Neuronal stem cell (in vitro differentiated cells): ENCODE measurements at regions not wholly inside any gene's neighbourhood (a gene's known extent, or its start where the extent isn't known, plus 50 kb on each side); places are given as distances from the start of the nearest gene placed in this dataset.
"Not testable (repeated sequence)": the region's sequence is repeated elsewhere in the genome, so short reads cannot be mapped to it uniquely, and the experiment has no call there.

ENCODE experiments used
- DNase-seq: peaks from one replicate; pipeline ENCODE4 v3.0.0-alpha.2; 2013; ENCODE audit warnings: low spot score
- H2AFZ ChIP-seq: one replicate; pipeline ENCODE4 v1.6.1; 2013; ENCODE audit warnings: mild to moderate bottlenecking, low read length, inconsistent platforms
- H2AK5ac ChIP-seq: 2 replicates; pipeline ENCODE4 v1.6.1; 2013; ENCODE audit warnings: low read depth, mild to moderate bottlenecking, inconsistent platforms, low read length, moderate library complexity, mixed read lengths
- H2BK120ac ChIP-seq: 2 replicates; pipeline ENCODE4 v1.6.1; 2013; ENCODE audit warnings: low read depth, mild to moderate bottlenecking, inconsistent platforms, low read length, moderate library complexity, mixed read lengths
- H2BK12ac ChIP-seq: one replicate; pipeline ENCODE4 v1.6.1; 2013; ENCODE audit warnings: low read length, inconsistent platforms
- H2BK15ac ChIP-seq: 2 replicates; pipeline ENCODE4 v1.6.1; 2013; ENCODE audit warnings: mild to moderate bottlenecking, low read length, inconsistent platforms, mixed read lengths
- H2BK5ac ChIP-seq: one replicate; pipeline ENCODE4 v1.6.1; 2013; ENCODE audit warnings: inconsistent platforms, mild to moderate bottlenecking, low read length, moderate library complexity
- H3K14ac ChIP-seq: one replicate; pipeline ENCODE4 v1.6.1; 2013; ENCODE audit warnings: low read length, inconsistent platforms
- H3K18ac ChIP-seq: 2 replicates; pipeline ENCODE4 v1.6.1; 2013; ENCODE audit warnings: low read length, inconsistent platforms
- H3K23ac ChIP-seq: 2 replicates; pipeline ENCODE4 v1.6.1; 2013; ENCODE audit warnings: low read depth, mild to moderate bottlenecking, mixed read lengths, low read length, inconsistent platforms; ENCODE audit not compliant: poor library complexity
- H3K27ac ChIP-seq: replicated peaks from 3 replicates; pipeline ENCODE4 v1.5.1; 2013; ENCODE audit warnings: low read length, inconsistent platforms
- H3K27me3 ChIP-seq, 3 experiments: 2 replicates each; pipeline ENCODE4 v1.6.1; 2013; ENCODE audit warnings: low read length in 3 of 3, mild to moderate bottlenecking in 2 of 3, inconsistent platforms in 1 of 3, low read depth in 1 of 3, mixed read lengths in 1 of 3, moderate library complexity in 1 of 3; ENCODE audit not compliant: control insufficient read depth in 3 of 3, insufficient read depth in 3 of 3
- H3K36me3 ChIP-seq, 2 donors: replicated peaks in 1 of 2; 2 replicates each; pipeline ENCODE4 v1.6.1; 2013; ENCODE audit warnings: low read length in 2 of 2; ENCODE audit not compliant: control insufficient read depth in 2 of 2, insufficient read depth in 2 of 2
- H3K4ac ChIP-seq: 2 replicates; pipeline ENCODE4 v1.6.1; 2013; ENCODE audit warnings: inconsistent platforms, mild to moderate bottlenecking, low read length, moderate library complexity
- H3K4me1 ChIP-seq, 2 donors: 1 replicate in 1 of 2; 2 replicates in 1 of 2; pipeline ENCODE4 v1.6.1; 2013; ENCODE audit warnings: low read length in 2 of 2, low read depth in 1 of 2; ENCODE audit not compliant: control insufficient read depth in 2 of 2, insufficient read depth in 1 of 2
- H3K4me2 ChIP-seq: one replicate; pipeline ENCODE4 v1.6.1; 2013; ENCODE audit warnings: mild to moderate bottlenecking, low read length, inconsistent platforms; ENCODE audit not compliant: insufficient read depth, poor library complexity, severe bottlenecking
- H3K4me3 ChIP-seq, 2 donors: 2 replicates each; pipeline ENCODE4 v1.5.1; 2013; ENCODE audit warnings: low read length in 2 of 2, mild to moderate bottlenecking in 2 of 2, inconsistent platforms in 1 of 2, moderate library complexity in 1 of 2
- H3K79me1 ChIP-seq: one replicate; pipeline ENCODE4 v1.6.1; 2013; ENCODE audit warnings: low read depth, mild to moderate bottlenecking, inconsistent platforms, low read length, moderate library complexity
- H3K9ac ChIP-seq: one replicate; pipeline ENCODE4 v1.6.1; 2013; ENCODE audit warnings: mild to moderate bottlenecking, low read depth, low read length, inconsistent platforms; ENCODE audit not compliant: poor library complexity
- H3K9me3 ChIP-seq, 2 donors: replicated peaks in 1 of 2; 2 replicates each; pipeline versions ENCODE3 to v1.6.1; 2013; ENCODE audit warnings: low read length in 2 of 2, mild to moderate bottlenecking in 2 of 2, inconsistent platforms in 1 of 2, low read depth in 1 of 2, mixed read lengths in 1 of 2, moderate library complexity in 1 of 2; ENCODE audit not compliant: control insufficient read depth in 2 of 2, insufficient read depth in 1 of 2
- H4K8ac ChIP-seq: one replicate; pipeline ENCODE4 v1.6.1; 2013; ENCODE audit warnings: low read depth, mild to moderate bottlenecking, inconsistent platforms, low read length, moderate library complexity
- H4K91ac ChIP-seq: one replicate; pipeline ENCODE4 v1.6.1; 2013; ENCODE audit warnings: low read length, low read depth, mild to moderate bottlenecking, inconsistent platforms; ENCODE audit not compliant: poor library complexity
- WGBS, 2 donors: extraction: QIAGEN DNeasy Blood & Tissue Kit; methylation state at CpG; one replicate each; pipeline ENCODE4 v1.1.7; 2013; ENCODE audit warnings: missing lambda C conversion rate in 2 of 2, mixed read lengths in 1 of 2; ENCODE audit not compliant: insufficient read length in 2 of 2, insufficient replicate concordance in 1 of 2; ENCODE audit errors: extremely low coverage in 2 of 2; 5-methylcytosine and 5-hydroxymethylcytosine counted together

GRCh38 chr13:31595563-31595962, 143.8 kb upstream of the RXFP2 start:
- no peak overlapping the region for H2BK120ac ChIP-seq
- H2AK5ac ChIP-seq = no peak overlapping the region
- no peak overlapping the region for H3K4me3 ChIP-seq
- no peaks in the 10 kb centered on the region for H3K36me3 ChIP-seq
- no peak overlapping the region for H3K18ac ChIP-seq
- no peak overlapping the region for H2BK12ac ChIP-seq
- H3K27me3 ChIP-seq = no peaks in the 10 kb centered on the region
- no peaks in the 10 kb centered on the region for H3K9me3 ChIP-seq
- no peak overlapping the region for H2BK15ac ChIP-seq
- no peak overlapping the region for H3K9ac ChIP-seq
- H3K4me1 ChIP-seq = no peaks in the 10 kb centered on the region
- no peak overlapping the region for H3K23ac ChIP-seq
- H3K79me1 ChIP-seq = no peaks in the 10 kb centered on the region
- H2BK5ac ChIP-seq = no peak overlapping the region
- no peak overlapping the region for H3K4ac ChIP-seq
- no peak overlapping the region for H3K4me2 ChIP-seq
- no peak for DNase-seq
- H3K14ac ChIP-seq = no peak overlapping the region
- no peak overlapping the region for H4K8ac ChIP-seq
- WGBS, 2 donors = no CpG with 5 or more reads among the region's 2 CpGs
- H3K27ac ChIP-seq = no peak overlapping the region
- H4K91ac ChIP-seq = no peak overlapping the region
- H2AFZ ChIP-seq = no peak overlapping the region

DNA sequence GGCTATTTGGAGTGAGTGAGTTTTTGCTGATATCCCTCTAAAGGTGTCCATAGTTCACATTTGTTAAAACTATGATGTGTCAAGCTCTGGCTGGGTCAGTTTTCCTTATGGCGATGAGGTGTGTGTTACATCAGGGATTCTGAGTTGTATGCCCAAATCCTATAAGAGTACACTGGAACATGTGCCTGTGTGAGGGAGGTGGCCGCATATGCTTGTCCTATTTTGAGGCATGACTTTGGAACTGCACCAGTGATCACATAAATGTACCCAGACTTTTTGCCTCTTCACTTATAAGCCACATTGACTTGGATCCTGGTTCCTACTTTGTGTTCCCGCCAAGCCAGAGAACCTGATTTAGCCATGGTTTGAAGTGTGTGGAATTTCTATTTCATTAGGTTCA, 140.3 kb upstream of the RXFP2 start:
- no peak overlapping the region for H2AFZ ChIP-seq
- no peak overlapping the region for H2BK12ac ChIP-seq
- no peak overlapping the region for H3K4ac ChIP-seq
- H2BK120ac ChIP-seq = no peak overlapping the region
- H3K27ac ChIP-seq = no peak overlapping the region
- H3K79me1 ChIP-seq = no peaks in the 10 kb centered on the region
- no peak for DNase-seq
- H3K9ac ChIP-seq = no peak overlapping the region
- H3K9me3 ChIP-seq = no peaks in the 10 kb centered on the region
- H2AK5ac ChIP-seq = no peak overlapping the region
- H3K18ac ChIP-seq = no peak overlapping the region
- H4K8ac ChIP-seq = no peak overlapping the region
- no peaks in the 10 kb centered on the region for H3K4me1 ChIP-seq
- no peak overlapping the region for H2BK15ac ChIP-seq
- H2BK5ac ChIP-seq = no peak overlapping the region
- H3K27me3 ChIP-seq = no peaks in the 10 kb centered on the region
- H3K4me3 ChIP-seq = no peak overlapping the region
- no peak overlapping the region for H4K91ac ChIP-seq
- no peaks in the 10 kb centered on the region for H3K36me3 ChIP-seq
- H3K14ac ChIP-seq = no peak overlapping the region
- H3K4me2 ChIP-seq = no peak overlapping the region
- no peak overlapping the region for H3K23ac ChIP-seq
- WGBS, 2 donors = no CpG with 5 or more reads among the region's 3 CpGs

DNA sequence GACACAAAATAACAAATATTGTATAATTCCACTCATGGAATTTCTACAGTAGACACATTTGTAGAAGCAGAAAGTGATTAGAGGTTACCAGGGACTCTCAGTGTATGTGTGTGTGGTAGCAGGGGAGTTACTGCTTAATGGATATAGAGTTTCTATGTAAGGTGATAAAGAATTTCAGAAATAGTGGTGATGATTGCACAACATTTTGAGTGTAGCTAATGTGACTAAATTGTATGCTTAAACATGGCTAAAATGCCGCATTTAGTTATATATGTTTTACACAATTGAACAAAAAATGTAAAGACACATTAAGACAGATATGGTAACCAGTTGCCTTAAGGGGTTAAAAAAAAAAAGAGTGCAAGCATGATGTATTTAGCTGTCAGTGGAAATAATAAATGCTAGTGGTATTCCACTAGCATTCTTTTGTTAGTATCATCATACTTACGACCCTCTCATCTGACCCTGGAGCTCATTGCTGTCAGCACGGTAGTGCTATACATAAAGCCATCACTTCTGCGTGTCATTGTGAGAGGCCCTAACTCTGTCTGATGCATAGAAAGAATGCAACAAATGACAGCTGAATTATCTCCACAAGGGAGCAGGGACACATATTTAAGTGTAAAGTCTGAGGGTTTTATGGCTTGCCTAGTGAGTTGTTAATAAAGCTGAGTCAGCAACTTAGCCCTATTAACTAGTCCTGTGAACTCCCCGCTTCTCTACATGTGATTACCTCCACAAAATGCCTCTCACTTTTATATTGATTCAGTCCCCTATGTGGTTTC, 134.1 kb upstream of the RXFP2 start:
- WGBS, 2 donors = no CpG with 5 or more reads among the region's 5 CpGs
- no peak for DNase-seq
- Histone ChIP-seq H2BK12ac (no peak overlapping the region), H3K4ac (no peak overlapping the region), H2BK5ac (no peak overlapping the region), H3K4me2 (no peak overlapping the region), H2AFZ (no peak overlapping the region), H3K4me1 (peaks cover 0 to 1% of the 10 kb centered on the region in 2 donors), H3K18ac (no peak overlapping the region), H3K4me3 (no peak overlapping the region), H2AK5ac (no peak overlapping the region), H3K27me3 (no peaks in the 10 kb centered on the region), H3K36me3 (no peaks in the 10 kb centered on the region), H2BK15ac (no peak overlapping the region), H3K9ac (no peak overlapping the region), H4K8ac (no peak overlapping the region), H3K9me3 (no peaks in the 10 kb centered on the region), H4K91ac (no peak overlapping the region), H3K79me1 (no peaks in the 10 kb centered on the region), H3K14ac (no peak overlapping the region), H3K23ac (no peak overlapping the region), H2BK120ac (no peak overlapping the region), H3K27ac (no peak overlapping the region)

DNA sequence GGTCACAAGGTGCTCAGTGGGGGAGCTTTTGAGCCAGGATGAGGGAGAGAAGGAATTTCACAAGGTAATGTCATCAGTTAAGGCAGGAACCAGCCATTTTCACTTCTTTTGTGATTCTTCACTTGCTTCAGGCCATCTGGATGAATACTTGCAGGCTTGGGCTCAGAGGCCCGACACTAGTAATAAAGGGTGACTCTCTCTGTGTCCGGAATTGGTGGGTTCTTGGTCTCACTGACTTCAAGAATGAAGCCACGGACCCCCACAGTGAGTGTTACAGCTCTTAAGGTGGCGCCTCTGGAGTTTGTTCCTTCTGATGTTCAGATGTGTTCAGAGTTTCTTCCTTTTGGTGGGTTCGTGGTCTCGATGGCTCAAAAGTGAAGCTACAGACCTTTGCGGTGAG, 131.8 kb upstream of the RXFP2 start:
- not testable (repeated sequence) for H3K4me2 ChIP-seq, H2AFZ ChIP-seq, H3K18ac ChIP-seq, H2BK12ac ChIP-seq, H3K4me1 ChIP-seq, H3K36me3 ChIP-seq, DNase-seq, H2AK5ac ChIP-seq, H2BK5ac ChIP-seq, H3K23ac ChIP-seq, H3K27ac ChIP-seq, H2BK120ac ChIP-seq, H3K9ac ChIP-seq, H3K4ac ChIP-seq, H2BK15ac ChIP-seq, H3K4me3 ChIP-seq, H3K9me3 ChIP-seq, H3K14ac ChIP-seq, H4K91ac ChIP-seq, H4K8ac ChIP-seq, H3K79me1 ChIP-seq, H3K27me3 ChIP-seq
- WGBS, 2 donors = no CpG with 5 or more reads among the region's 7 CpGs
